HG02623 (cell line): ENCODE measurements at regions not wholly inside any gene's neighbourhood (a gene's known extent, or its start where the extent isn't known, plus 50 kb on each side); places are given as distances from the start of the nearest gene placed in this dataset.
"Not testable (repeated sequence)": the region's sequence is repeated elsewhere in the genome, so short reads cannot be mapped to it uniquely, and the experiment has no call there.

Source experiments
- ATAC-seq: cut with Tn5 transposase; IDR thresholded peaks from one replicate; pipeline ENCODE4 v1.9.1; 2021; ENCODE audit warnings: moderate library complexity; ENCODE audit not compliant: unreplicated experiment

- ATAC-seq: not testable (repeated sequence)
Observed at GRCh38 chr12:131311279-131311722, 357.6 kb downstream of the ADGRD1 start.

- no peak for ATAC-seq
Observed at GRCh38 chr12:131311764-131312163, 358.1 kb downstream of the ADGRD1 start.

- ATAC-seq: not testable (repeated sequence)
Observed at GRCh38 chr12:131312382-131312781, 358.7 kb downstream of the ADGRD1 start.

GRCh38 chr12:131312793-131313545 lies 359.3 kb downstream of the ADGRD1 start:
- no peak for ATAC-seq

- no peak for ATAC-seq
Observed at GRCh38 chr12:131313635-131314034, 359.9 kb downstream of the ADGRD1 start.

GRCh38 chr12:131314524-131315090 lies 360.9 kb downstream of the ADGRD1 start:
- ATAC-seq: no peak

- no peak for ATAC-seq
Observed at GRCh38 chr12:131315601-131316000, 361.9 kb downstream of the ADGRD1 start.

GRCh38 chr12:131316388-131316787 lies 362.7 kb downstream of the ADGRD1 start:
- no peak for ATAC-seq

GRCh38 chr12:131318045-131318685 lies 364.5 kb downstream of the ADGRD1 start:
- no peak for ATAC-seq

GRCh38 chr12:131321988-131322387 lies 368.3 kb downstream of the ADGRD1 start:
- ATAC-seq: no peak

- ATAC-seq: not testable (repeated sequence)
Observed at GRCh38 chr12:131322460-131322859, 368.8 kb downstream of the ADGRD1 start.

- no peak for ATAC-seq
Observed at GRCh38 chr12:131323879-131324278, 370.2 kb downstream of the ADGRD1 start.

- ATAC-seq: no peak
Observed at GRCh38 chr12:131327521-131328488, 374.1 kb downstream of the ADGRD1 start.

- ATAC-seq: not testable (repeated sequence)
Observed at GRCh38 chr12:131328861-131329845, 375.4 kb downstream of the ADGRD1 start.

GRCh38 chr12:131330106-131330815 lies 376.6 kb downstream of the ADGRD1 start:
- ATAC-seq: no peak

GRCh38 chr12:131331148-131331750 lies 377.5 kb downstream of the ADGRD1 start:
- no peak for ATAC-seq

GRCh38 chr12:131332224-131332623 lies 378.5 kb downstream of the ADGRD1 start:
- no peak for ATAC-seq

- no peak for ATAC-seq
Observed at GRCh38 chr12:131333136-131333535, 377.8 kb upstream of the SFSWAP start.
